ENCODE measurements at regions not wholly inside any gene's neighbourhood (a gene's known extent, or its start where the extent isn't known, plus 50 kb on each side); places are given as distances from the start of the nearest gene placed in this dataset.

DNA sequence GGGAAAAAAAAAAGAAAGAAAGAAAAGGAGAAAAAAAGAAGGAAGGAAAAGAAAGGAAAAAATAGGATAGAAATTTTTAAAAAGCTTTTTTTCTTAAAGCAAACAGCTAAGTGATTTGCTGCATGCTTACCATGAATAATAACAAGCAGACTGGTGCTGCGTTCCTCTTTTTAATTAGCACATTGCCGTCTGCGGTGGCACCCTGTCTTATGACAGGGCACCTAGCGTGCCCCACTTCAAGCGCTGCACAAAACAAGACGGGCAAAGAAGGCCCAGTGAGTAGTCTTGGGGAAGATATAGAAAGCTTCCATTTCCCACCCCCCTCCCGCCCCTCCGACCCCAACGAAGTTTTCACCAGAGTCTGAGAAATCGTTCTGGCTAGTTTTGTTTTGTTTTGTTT, 513.9 kb downstream of the ZNF608 start:
- Histone ChIP-seq H4K20me1 (replicated peaks; ENCODE audit: control insufficient read depth, extremely low read depth, insufficient read depth, low read length) (no peaks in the 10 kb centered on the region), H3K4me2 (ENCODE audit: insufficient read depth, low read length) (no peak overlapping the region), H3K36me3 (ENCODE audit: control insufficient read depth in 2 of 2, extremely low read depth in 1 of 2, insufficient read depth in 2 of 2, low read length in 2 of 2) (no peaks in the 10 kb centered on the region), H3K79me2 (ENCODE audit: control insufficient read depth, insufficient read depth, low read length) (no peaks in the 10 kb centered on the region), H3K9me3 (replicated peaks; ENCODE audit: control insufficient read depth, insufficient read depth, low read length) (no peaks in the 10 kb centered on the region), H2AFZ (ENCODE audit: low read depth, low read length) (no peak overlapping the region), H3K4me3 (replicated peaks in 1 of 3; ENCODE audit: insufficient read depth in 1 of 3, low read depth in 1 of 3, low read length in 3 of 3) (no peak overlapping the region), H3K9me1 (replicated peaks; ENCODE audit: control insufficient read depth, extremely low read depth, insufficient read depth, low read length) (no peaks in the 10 kb centered on the region), H3K27me3 (ENCODE audit: control insufficient read depth in 2 of 2, insufficient read depth in 2 of 2, low read length in 2 of 2) (no peaks in the 10 kb centered on the region), H3K27ac (ENCODE audit: insufficient read depth, low read depth, low read length) (no peak overlapping the region), H3K9ac (replicated peaks; ENCODE audit: extremely low read depth, insufficient read depth, low read length) (no peak overlapping the region), H3K4me1 (ENCODE audit: control insufficient read depth, extremely low read depth, insufficient read depth, low read length) (no peaks in the 10 kb centered on the region)
- no peak for TF ChIP-seq EZH2 (IDR thresholded peaks at IDR 0.05; ENCODE audit: borderline replicate concordance, low read depth, low read length, severe bottlenecking)
- TF ChIP-seq JUN (IDR thresholded peaks at IDR 0.05; ENCODE audit: borderline replicate concordance, insufficient read depth, insufficient read length, low read depth), result no peak
- TF ChIP-seq MYC (IDR thresholded peaks at IDR 0.05; ENCODE audit: low read depth, low read length), result no peak
- no peak for TF ChIP-seq FOS (IDR thresholded peaks at IDR 0.05; ENCODE audit: borderline replicate concordance, insufficient read depth, low read length)
- TF ChIP-seq GATA2 (IDR thresholded peaks at IDR 0.05; ENCODE audit: insufficient read depth, insufficient read length, low read depth, low read length), result no peak
- TF ChIP-seq POLR2AphosphoS5 (IDR thresholded peaks at IDR 0.05; ENCODE audit: insufficient read depth, low read depth, low read length), result no peak
- TF ChIP-seq POLR2A (IDR thresholded peaks at IDR 0.05; ENCODE audit: low read depth, low read length), result no peak
- TF ChIP-seq, protein P1, sequence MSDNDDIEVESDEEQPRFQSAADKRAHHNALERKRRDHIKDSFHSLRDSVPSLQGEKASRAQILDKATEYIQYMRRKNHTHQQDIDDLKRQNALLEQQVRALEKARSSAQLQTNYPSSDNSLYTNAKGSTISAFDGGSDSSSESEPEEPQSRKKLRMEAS (IDR thresholded peaks at IDR 0.05; ENCODE audit: insufficient read depth, insufficient read length), result no peak
- TF ChIP-seq, protein P2, sequence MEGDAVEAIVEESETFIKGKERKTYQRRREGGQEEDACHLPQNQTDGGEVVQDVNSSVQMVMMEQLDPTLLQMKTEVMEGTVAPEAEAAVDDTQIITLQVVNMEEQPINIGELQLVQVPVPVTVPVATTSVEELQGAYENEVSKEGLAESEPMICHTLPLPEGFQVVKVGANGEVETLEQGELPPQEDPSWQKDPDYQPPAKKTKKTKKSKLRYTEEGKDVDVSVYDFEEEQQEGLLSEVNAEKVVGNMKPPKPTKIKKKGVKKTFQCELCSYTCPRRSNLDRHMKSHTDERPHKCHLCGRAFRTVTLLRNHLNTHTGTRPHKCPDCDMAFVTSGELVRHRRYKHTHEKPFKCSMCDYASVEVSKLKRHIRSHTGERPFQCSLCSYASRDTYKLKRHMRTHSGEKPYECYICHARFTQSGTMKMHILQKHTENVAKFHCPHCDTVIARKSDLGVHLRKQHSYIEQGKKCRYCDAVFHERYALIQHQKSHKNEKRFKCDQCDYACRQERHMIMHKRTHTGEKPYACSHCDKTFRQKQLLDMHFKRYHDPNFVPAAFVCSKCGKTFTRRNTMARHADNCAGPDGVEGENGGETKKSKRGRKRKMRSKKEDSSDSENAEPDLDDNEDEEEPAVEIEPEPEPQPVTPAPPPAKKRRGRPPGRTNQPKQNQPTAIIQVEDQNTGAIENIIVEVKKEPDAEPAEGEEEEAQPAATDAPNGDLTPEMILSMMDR (IDR thresholded peaks at IDR 0.05; ENCODE audit: extremely low read depth in 1 of 2, insufficient read depth in 1 of 2, low read depth in 1 of 2, low read length in 2 of 2), result no peak
- BruUV-seq (replicated peaks), result no TSS peak
- intact Hi-C loops (cut with micrococcal nuclease), result no loop called here
- CTCF ChIA-PET, result no interaction called here
- no peak for FAIRE-seq
- dilution Hi-C loops (cut with MboI; ENCODE audit: extremely low pct_ligation_motif_present, low sequenced_read_pairs), result no loop called here
- DNase-seq (ENCODE audit: low read depth, low spot score), result no peak
- POLR2A ChIA-PET, result no interaction called here

All from endothelial cell of umbilical vein (primary cell).